ENCODE measurements at regions not wholly inside any gene's neighbourhood (a gene's known extent, or its start where the extent isn't known, plus 50 kb on each side); places are given as distances from the start of the nearest gene placed in this dataset.

DNA sequence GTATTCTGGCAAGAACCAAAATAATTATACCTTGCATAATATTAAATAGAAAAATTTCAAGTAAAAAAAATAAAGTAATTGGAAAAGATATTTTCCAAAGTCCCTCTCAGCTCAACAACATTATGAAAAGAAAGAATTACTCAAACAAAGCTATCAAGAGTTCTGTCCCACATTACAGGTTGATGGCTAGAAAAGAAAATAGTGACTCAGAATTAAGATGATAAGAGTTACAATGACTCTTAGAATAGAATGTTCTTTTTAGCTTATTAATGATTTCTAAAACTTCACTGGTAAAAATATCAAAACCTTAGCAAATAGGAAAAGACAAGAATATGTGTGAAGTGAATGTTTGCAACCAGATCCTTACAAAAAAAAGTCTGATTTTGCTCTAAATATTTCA is 312.5 kb upstream of the PDGFD start:
- Histone ChIP-seq H3K4me3 (no peak overlapping the region), H3K27ac (no peak overlapping the region), H3K4me1 (peaks cover 0 to 8% (median 0%) of the 10 kb centered on the region in 4 donors), H3K9me3 (no peaks in the 10 kb centered on the region), H3K27me3 (no peaks in the 10 kb centered on the region), H3K36me3 (no peaks in the 10 kb centered on the region)
- TF ChIP-seq, protein P1, sequence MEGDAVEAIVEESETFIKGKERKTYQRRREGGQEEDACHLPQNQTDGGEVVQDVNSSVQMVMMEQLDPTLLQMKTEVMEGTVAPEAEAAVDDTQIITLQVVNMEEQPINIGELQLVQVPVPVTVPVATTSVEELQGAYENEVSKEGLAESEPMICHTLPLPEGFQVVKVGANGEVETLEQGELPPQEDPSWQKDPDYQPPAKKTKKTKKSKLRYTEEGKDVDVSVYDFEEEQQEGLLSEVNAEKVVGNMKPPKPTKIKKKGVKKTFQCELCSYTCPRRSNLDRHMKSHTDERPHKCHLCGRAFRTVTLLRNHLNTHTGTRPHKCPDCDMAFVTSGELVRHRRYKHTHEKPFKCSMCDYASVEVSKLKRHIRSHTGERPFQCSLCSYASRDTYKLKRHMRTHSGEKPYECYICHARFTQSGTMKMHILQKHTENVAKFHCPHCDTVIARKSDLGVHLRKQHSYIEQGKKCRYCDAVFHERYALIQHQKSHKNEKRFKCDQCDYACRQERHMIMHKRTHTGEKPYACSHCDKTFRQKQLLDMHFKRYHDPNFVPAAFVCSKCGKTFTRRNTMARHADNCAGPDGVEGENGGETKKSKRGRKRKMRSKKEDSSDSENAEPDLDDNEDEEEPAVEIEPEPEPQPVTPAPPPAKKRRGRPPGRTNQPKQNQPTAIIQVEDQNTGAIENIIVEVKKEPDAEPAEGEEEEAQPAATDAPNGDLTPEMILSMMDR (IDR thresholded peaks at IDR 0.05) = no peak
- no peak for TF ChIP-seq POLR2A (IDR thresholded peaks at IDR 0.05)
- TF ChIP-seq POLR2AphosphoS5 (IDR thresholded peaks at IDR 0.05) = no peak
- no peak for TF ChIP-seq EP300 (IDR thresholded peaks at IDR 0.05)
- intact Hi-C loops (cut with DNase I; ENCODE audit: low total_unique reads) = no loop called here
- no peak for DNase-seq

DNA sequence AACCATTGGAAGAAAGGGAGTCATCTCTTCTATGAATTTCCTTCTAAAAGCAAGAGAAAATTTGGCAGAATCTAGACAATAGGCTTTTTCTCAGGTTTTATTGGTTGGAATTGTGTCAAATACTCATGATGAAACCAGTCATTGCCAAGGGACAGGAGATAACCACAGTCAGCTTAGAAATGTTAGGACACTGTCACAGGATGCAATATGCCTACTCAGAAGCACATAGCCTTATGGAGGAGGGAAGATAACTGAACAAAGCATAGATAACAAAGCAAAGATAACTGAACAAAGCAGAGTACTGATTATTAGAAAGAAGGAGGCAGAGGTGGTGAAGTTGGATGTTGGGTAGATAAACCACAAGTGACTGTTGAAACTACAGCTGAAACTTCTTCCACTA is 303.5 kb upstream of the PDGFD start:
- TF ChIP-seq, protein P1 (IDR thresholded peaks at IDR 0.05) = no peak
- no peak for TF ChIP-seq POLR2A (IDR thresholded peaks at IDR 0.05)
- no peak for TF ChIP-seq POLR2AphosphoS5 (IDR thresholded peaks at IDR 0.05)
- no peak for TF ChIP-seq EP300 (IDR thresholded peaks at IDR 0.05)
- no peaks in the 10 kb centered on the region for H3K27me3 ChIP-seq
- H3K36me3 ChIP-seq = no peaks in the 10 kb centered on the region
- H3K27ac ChIP-seq = no peak overlapping the region
- no peaks in the 10 kb centered on the region for H3K9me3 ChIP-seq
- no peaks in the 10 kb centered on the region for H3K4me1 ChIP-seq
- DNase-seq = no peak
- H3K4me3 ChIP-seq = no peak overlapping the region
- intact Hi-C loops (cut with DNase I; ENCODE audit: low total_unique reads) = no loop called here

DNA sequence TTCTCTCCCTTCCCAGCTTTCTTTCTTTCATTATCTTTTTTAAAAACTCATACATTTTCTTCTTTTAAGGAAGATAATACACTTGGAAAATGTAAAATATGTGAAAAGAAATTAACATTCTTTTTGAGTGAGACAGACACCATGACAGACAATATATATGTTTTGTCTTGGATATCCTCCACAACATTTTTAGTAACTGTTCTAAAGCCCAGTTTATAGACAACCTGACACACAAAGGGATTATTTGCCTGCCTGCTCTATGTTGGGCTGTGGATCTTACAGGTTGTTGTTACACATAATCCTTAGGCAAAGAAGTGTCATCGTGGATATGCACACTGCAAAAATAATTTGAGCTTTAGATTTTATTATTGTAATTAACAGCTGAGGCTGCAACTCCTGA is 301.4 kb upstream of the PDGFD start:
- H3K4me3 ChIP-seq = no peak overlapping the region
- no peaks in the 10 kb centered on the region for H3K9me3 ChIP-seq
- WGBS, 5 donors = 58 to 80% (median 70%) methylated on average over 1 of the region's 1 CpG
- no peak overlapping the region for H3K27ac ChIP-seq
- intact Hi-C loops (cut with DNase I; ENCODE audit: low total_unique reads) = no loop called here
- H3K27me3 ChIP-seq = no peaks in the 10 kb centered on the region
- no peak for TF ChIP-seq EP300 (IDR thresholded peaks at IDR 0.05)
- no peak for TF ChIP-seq POLR2AphosphoS5 (IDR thresholded peaks at IDR 0.05)
- TF ChIP-seq POLR2A (IDR thresholded peaks at IDR 0.05) = no peak
- TF ChIP-seq, protein P1 (IDR thresholded peaks at IDR 0.05) = no peak
- no peak for DNase-seq
- no peaks in the 10 kb centered on the region for H3K4me1 ChIP-seq
- no peaks in the 10 kb centered on the region for H3K36me3 ChIP-seq

DNA sequence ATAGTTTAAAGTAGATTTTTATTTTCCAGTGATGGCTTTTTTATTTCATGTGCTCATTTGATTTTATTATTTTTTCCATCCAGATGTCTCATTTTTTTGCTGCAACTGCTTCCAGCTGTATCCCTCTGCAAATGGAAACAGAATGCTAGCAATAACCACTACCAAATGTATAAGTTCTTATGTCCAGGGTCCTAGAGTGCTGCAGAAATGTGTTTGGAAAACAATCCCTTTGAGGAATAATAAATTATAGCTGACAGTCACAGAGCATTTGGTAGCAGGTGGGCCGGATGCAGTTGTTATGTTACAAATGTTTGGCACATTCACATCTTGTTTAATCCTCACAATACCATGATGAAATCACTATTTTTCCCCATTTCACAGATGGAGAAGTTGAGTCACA is 300.7 kb upstream of the PDGFD start:
- no peak for DNase-seq
- intact Hi-C loops (cut with DNase I; ENCODE audit: low total_unique reads) = no loop called here
- Histone ChIP-seq H3K4me1 (no peaks in the 10 kb centered on the region), H3K4me3 (no peak overlapping the region), H3K36me3 (no peaks in the 10 kb centered on the region), H3K9me3 (no peaks in the 10 kb centered on the region), H3K27me3 (no peaks in the 10 kb centered on the region), H3K27ac (no peak overlapping the region)
- no peak for TF ChIP-seq EP300 (IDR thresholded peaks at IDR 0.05)
- TF ChIP-seq, protein P1 (IDR thresholded peaks at IDR 0.05) = no peak
- no peak for TF ChIP-seq POLR2AphosphoS5 (IDR thresholded peaks at IDR 0.05)
- TF ChIP-seq POLR2A (IDR thresholded peaks at IDR 0.05) = no peak
- 57 to 89% (median 70%) methylated on average over 1 of the region's 1 CpG for WGBS, 5 donors

DNA sequence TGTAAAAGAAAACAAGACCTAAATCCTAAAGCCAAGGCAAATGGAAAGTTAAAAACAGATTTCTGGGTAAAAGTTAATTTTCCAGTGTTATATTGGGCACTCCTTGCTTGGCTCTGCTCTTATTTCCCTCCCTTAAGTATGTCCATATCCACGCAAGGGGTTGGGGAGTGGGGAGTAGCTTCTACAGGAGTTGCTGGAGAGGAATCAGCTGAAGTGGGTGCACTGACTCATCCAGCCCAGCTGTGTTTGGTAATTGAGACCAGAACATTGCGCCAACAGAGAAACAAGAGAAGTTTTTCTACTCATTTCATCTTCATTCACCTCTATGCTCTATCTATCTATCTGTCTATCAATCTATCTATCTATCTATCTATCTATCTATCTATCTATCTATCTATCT is 298.4 kb upstream of the PDGFD start:
- intact Hi-C loops (cut with DNase I; ENCODE audit: low total_unique reads) = no loop called here
- Histone ChIP-seq H3K27ac (no peak overlapping the region), H3K9me3 (no peaks in the 10 kb centered on the region), H3K36me3 (no peaks in the 10 kb centered on the region), H3K27me3 (no peaks in the 10 kb centered on the region), H3K4me1 (no peaks in the 10 kb centered on the region), H3K4me3 (no peak overlapping the region)
- TF ChIP-seq, protein P1 (IDR thresholded peaks at IDR 0.05) = no peak
- TF ChIP-seq EP300 (IDR thresholded peaks at IDR 0.05) (no peak), POLR2AphosphoS5 (IDR thresholded peaks at IDR 0.05) (no peak), POLR2A (IDR thresholded peaks at IDR 0.05) (no peak)
- DNase-seq = no peak
- WGBS, 5 donors = 73 to 83% (median 75%) methylated on average over 2 of the region's 2 CpGs

All from stomach (tissue), 8 donors.